ENCODE measurements at regions not wholly inside any gene's neighbourhood (a gene's known extent, or its start where the extent isn't known, plus 50 kb on each side); places are given as distances from the start of the nearest gene placed in this dataset.

- DNase-seq: no peak
These were observed 125.8 kb upstream of the ZNF804A start for GRCh38 chr2:184472481-184472880.

DNA sequence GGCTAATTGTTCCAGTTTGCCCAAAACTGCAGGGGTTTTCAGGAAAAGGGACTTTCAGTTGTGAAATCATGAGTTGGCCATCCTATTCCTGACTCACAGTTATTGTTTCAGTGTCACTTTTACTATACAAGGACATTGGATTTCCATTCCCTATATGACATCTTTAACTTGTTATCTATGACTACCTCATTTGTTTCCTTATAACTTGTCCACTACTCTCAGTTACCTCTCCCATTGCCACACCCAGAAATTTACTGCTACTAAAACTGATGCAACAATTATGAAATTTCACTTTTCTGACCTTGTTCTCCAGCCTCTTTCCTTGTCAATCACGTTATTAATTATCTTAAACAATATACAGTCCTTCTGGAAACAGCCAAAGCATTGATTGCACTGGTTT is 116.5 kb upstream of the ZNF804A start:
- no peak for DNase-seq

- no peak for DNase-seq
These were observed 99.4 kb upstream of the ZNF804A start for GRCh38 chr2:184498936-184499335.

DNA sequence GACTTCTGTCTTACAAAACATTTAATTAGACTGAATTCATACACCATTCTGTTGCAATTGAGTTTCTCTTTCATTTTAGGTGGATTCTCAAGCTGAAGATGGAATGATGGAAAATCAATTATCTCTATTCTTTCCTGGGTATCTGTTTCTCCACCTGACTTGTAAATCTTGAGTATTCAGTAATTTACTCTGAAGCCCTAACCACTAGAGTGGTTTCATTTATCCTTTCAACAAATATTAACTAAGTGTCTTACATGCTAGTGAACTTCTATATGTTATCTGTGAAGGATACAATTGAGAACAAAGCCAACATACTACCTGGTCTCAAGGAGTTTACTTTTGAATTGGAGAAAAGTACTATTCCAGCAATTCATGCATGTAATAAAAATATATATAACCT is 94.1 kb upstream of the ZNF804A start:
- no peak for DNase-seq

GRCh38 chr2:184507254-184507653 is 91.1 kb upstream of the ZNF804A start:
- no peak for DNase-seq

DNA sequence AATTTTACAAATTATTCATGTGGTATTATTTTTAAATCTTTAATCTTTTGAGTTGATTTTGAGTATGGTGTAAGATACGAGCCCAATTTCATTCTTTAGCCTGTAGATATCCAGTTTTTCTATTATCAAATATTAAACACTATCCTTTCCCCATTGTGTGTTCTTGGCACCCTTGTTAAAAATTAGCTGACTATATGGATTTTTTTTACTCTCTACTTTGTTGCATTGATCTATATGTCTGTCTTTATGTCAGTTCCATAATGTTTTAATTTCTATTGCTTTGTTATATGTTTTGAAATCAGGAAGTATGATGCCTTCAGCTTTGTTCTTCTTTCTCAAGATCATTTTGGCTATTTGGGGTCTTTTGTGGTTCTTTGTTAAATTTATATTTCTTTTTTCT is 80.9 kb upstream of the ZNF804A start:
- no peak for DNase-seq

- no peak for DNase-seq
These were observed 77.9 kb upstream of the ZNF804A start for GRCh38 chr2:184520441-184520840.

- no peak for DNase-seq
These were observed 74.6 kb upstream of the ZNF804A start for GRCh38 chr2:184523732-184524131.

DNA sequence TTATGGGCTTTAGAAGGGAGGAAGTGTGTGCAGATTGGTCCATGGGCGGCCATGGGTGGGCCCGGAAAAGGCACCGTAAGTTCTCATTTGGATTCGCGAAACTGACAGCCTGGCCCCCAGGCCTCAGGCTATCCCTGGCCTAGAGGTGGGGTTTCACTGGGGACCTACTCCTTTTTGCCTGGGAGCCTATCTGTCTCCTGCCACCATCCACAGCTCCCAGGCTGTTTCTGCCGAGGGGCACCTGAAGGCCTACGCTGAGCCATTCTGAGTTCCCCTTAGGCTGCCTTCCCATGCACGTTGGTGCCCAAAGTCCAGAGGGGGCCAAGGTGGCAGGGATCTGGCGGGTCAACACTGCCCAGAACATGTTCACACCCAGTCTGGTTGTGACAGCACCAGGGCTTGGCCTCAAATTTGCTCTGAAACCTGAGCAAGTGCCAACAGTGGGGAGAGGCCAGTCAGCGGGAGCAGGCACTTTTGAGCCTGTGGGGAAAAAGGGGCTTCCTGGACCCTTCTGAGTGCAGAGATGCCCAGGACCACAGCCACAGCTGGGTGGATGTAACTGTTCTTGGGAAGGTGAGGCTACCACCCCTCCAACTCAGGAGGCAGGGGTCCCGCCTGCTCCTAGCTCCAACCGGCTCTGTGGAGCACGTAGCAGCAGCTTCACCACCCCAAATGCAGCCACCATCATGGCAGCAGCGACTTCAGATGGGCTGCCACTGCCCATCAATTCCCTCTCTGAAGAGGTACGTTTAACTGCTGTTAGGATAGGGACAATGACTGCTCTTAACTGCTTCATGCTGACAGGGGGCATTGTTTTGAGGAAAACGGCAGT is 73.6 kb upstream of the ZNF804A start:
- DNase-seq: no peak

DNA sequence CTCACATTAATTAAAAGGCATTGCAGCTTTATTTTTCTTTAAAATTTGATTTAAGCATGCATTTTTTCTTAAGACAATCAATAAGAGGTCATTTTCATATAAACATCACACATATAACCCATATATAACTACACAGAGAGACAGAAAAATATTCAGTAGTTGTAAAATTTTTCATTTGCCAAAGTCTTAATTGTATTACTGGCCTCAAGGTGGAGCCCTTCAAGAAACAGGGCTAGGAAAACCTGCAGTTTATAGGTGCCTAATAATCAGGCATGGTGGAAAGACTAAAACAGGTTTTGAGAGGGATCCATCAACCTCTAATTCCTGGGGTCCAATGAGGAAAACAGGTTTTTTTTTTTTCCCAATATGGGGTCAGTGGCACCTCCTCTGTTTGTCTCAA is 71.3 kb upstream of the ZNF804A start:
- no peak for DNase-seq

DNA sequence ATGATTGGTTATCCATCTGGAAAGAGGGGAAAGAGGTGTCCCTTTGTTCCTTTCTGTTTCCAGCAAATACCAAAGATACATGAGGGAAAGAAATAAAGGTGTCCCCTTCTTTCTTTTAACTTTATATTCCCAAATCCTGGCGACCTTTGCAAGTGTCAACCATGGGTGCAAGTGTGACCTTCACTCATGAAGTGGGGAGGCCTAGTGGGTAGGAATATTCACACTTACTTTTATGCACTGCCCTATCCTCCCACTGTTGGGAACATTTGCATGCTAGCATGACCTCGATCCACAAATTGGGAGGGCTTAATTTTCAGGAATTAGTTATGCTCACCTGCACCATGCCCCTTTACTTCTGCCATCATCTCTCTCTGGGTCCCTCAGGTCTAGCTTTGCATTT is 70.2 kb upstream of the ZNF804A start:
- no peak for DNase-seq

GRCh38 chr2:184530239-184530638 is 68.1 kb upstream of the ZNF804A start:
- no peak for DNase-seq

DNA sequence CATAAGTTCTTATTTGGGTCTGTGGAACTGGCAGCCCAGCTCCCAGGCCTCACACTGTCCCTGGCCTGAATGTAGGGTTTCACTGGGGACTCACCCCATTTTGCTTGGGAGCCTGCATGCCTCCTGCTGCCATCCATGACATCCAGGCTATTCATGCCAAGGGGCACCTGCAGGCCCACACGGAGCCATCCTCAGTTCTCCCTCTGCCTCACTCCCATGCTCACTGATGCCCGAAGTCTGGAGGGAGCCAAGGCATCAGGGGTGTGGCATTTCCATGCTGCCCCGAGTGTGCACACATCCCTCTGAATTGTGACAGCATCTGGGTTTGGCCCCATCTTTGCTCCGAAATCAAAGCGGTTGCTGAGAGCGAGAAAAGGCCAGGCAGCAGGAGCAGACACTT is 67.4 kb upstream of the ZNF804A start:
- DNase-seq: no peak

GRCh38 chr2:184532551-184532950 is 65.8 kb upstream of the ZNF804A start:
- DNase-seq: no peak

GRCh38 chr2:184534986-184535385 is 63.3 kb upstream of the ZNF804A start:
- DNase-seq: no peak

GRCh38 chr2:184540246-184540789 is 58.0 kb upstream of the ZNF804A start:
- DNase-seq: no peak

- no peak for DNase-seq
These were observed 56.7 kb upstream of the ZNF804A start for GRCh38 chr2:184541591-184541990.

GRCh38 chr2:184543832-184544231 is 54.5 kb upstream of the ZNF804A start:
- DNase-seq: no peak
